Body of pancreas (tissue), 4 donors: ENCODE measurements at regions not wholly inside any gene's neighbourhood (a gene's known extent, or its start where the extent isn't known, plus 50 kb on each side); places are given as distances from the start of the nearest gene placed in this dataset.
"Not testable (repeated sequence)": the region's sequence is repeated elsewhere in the genome, so short reads cannot be mapped to it uniquely, and the experiment has no call there.

ENCODE experiments used
- ATAC-seq: fragments of 150-250 bp; one replicate; pipeline ENCODE4 v1.9.1; 2016
- DNase-seq, 4 donors: peaks; one replicate each; pipeline ENCODE4 v3.0.0-alpha.2; 2019
- H3K27ac ChIP-seq, 4 donors: fragments of 200-600 bp; sonication (generic); 1 replicate in 3 of 4; 2 replicates in 1 of 4; pipeline versions ENCODE4 v1.5.1 to v1.6.1; 2016 to 2019; ENCODE audit warnings: mild to moderate bottlenecking in 1 of 4, mixed read lengths in 1 of 4, moderate library complexity in 1 of 4
- H3K27me3 ChIP-seq, 2 donors: fragments of 200-600 bp; sonication (generic); one replicate each; pipeline ENCODE4 v1.6.0; 2016; ENCODE audit warnings: mild to moderate bottlenecking in 1 of 2
- H3K36me3 ChIP-seq, 2 donors: fragments of 200-600 bp; sonication (generic); replicated peaks in 1 of 2; 2 replicates each; pipeline ENCODE4 v1.5.1; 2016; ENCODE audit warnings: low read depth in 2 of 2; ENCODE audit not compliant: insufficient read depth in 1 of 2
- H3K4me1 ChIP-seq: fragments of 200-600 bp; sonication (generic); one replicate; pipeline ENCODE4 v1.6.0; 2016
- H3K4me3 ChIP-seq, 2 donors: fragments of 200-600 bp; sonication (generic); 1 replicate in 1 of 2; 2 replicates in 1 of 2; pipeline ENCODE4 v1.5.1; 2016 to 2019
- H3K9me3 ChIP-seq, 3 donors: fragments of 200-600 bp; sonication (generic); 1 replicate in 2 of 3; 2 replicates in 1 of 3; pipeline ENCODE4 v1.5.1; 2016
- POLR2A ChIP-seq, 3 donors: fragments of 450-650 bp; IDR thresholded peaks; one replicate each; pipeline ENCODE4 v1.6.1; 2016; ENCODE audit warnings: antibody characterized with exemption in 3 of 3, mild to moderate bottlenecking in 2 of 3
- WGBS, 2 donors: methylation state at CpG; one replicate each; pipeline ENCODE4 v1.1.5; 2017; 5-methylcytosine and 5-hydroxymethylcytosine counted together
- intact Hi-C: fragments of 100-400 bp; cut with DNase I; formaldehyde crosslinking; loops from one replicate; pipeline ENCODE4 v1.15.1; 2023
- TF ChIP-seq, protein P1 (sequence below), 7 experiments: fragments of 450-650 bp in 4 of 7; fragments of 200-600 bp in 3 of 7; sonication (generic) in 3 of 7; IDR thresholded peaks; one replicate each; pipeline ENCODE4 v1.5.1; 2016 to 2019; ENCODE audit warnings: antibody characterized with exemption in 7 of 7

GRCh38 chr5:4584982-4585381 lies 555.1 kb upstream of the ADAMTS16 start:
- Histone ChIP-seq H3K9me3 (no peaks in the 10 kb centered on the region), H3K4me1 (no peaks in the 10 kb centered on the region), H3K27ac (no peak overlapping the region), H3K36me3 (no peaks in the 10 kb centered on the region), H3K4me3 (no peak overlapping the region), H3K27me3 (no peaks in the 10 kb centered on the region)
- ATAC-seq (no peak), DNase-seq (no peak)
- TF ChIP-seq, protein P1, sequence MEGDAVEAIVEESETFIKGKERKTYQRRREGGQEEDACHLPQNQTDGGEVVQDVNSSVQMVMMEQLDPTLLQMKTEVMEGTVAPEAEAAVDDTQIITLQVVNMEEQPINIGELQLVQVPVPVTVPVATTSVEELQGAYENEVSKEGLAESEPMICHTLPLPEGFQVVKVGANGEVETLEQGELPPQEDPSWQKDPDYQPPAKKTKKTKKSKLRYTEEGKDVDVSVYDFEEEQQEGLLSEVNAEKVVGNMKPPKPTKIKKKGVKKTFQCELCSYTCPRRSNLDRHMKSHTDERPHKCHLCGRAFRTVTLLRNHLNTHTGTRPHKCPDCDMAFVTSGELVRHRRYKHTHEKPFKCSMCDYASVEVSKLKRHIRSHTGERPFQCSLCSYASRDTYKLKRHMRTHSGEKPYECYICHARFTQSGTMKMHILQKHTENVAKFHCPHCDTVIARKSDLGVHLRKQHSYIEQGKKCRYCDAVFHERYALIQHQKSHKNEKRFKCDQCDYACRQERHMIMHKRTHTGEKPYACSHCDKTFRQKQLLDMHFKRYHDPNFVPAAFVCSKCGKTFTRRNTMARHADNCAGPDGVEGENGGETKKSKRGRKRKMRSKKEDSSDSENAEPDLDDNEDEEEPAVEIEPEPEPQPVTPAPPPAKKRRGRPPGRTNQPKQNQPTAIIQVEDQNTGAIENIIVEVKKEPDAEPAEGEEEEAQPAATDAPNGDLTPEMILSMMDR (IDR thresholded peaks at IDR 0.05), result no peak
- TF ChIP-seq POLR2A (IDR thresholded peaks at IDR 0.05), result no peak
- intact Hi-C loops, result no loop called here
- 51 to 53% methylated on average over 8 of the region's 8 CpGs for WGBS, 2 donors

- Histone ChIP-seq H3K4me1 (no peaks in the 10 kb centered on the region), H3K27me3 (no peaks in the 10 kb centered on the region), H3K9me3 (no peaks in the 10 kb centered on the region), H3K36me3 (no peaks in the 10 kb centered on the region), H3K27ac (no peak overlapping the region), H3K4me3 (no peak overlapping the region)
- 59 to 65% methylated on average over 6 of the region's 6 CpGs for WGBS, 2 donors
- DNase-seq (no peak), ATAC-seq (no peak)
- intact Hi-C loops, result no loop called here
- TF ChIP-seq, protein P1 (IDR thresholded peaks at IDR 0.05), result no peak
- TF ChIP-seq POLR2A (IDR thresholded peaks at IDR 0.05), result no peak
Measured at GRCh38 chr5:4613440-4613839, 526.7 kb upstream of the ADAMTS16 start.

DNA sequence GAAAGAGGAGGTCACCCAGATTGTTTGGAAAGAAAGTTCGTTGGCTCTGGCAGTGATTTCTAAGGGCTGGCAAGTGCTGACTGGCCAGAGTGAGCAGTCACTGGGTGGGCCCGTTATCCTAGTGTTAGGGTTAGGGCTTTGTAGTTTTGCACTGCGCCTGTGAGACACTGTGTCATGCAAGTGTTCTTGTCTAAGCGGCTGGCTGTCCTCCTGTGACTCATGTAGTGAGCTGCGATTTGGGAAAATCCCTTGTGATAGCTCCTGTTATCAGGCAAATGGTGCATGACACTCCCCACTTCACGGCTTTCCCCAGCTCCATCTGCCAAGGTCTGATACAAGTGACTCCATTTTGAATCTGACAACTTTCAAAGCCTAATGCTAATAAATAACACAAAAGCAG lies 526.0 kb upstream of the ADAMTS16 start:
- DNase-seq (no peak), ATAC-seq (no peak)
- intact Hi-C loops, result no loop called here
- no peaks in the 10 kb centered on the region for H3K27me3 ChIP-seq
- H3K4me3 ChIP-seq, result no peak overlapping the region
- H3K36me3 ChIP-seq, result no peaks in the 10 kb centered on the region
- no peak overlapping the region for H3K27ac ChIP-seq
- no peaks in the 10 kb centered on the region for H3K4me1 ChIP-seq
- 44 to 47% methylated on average over 5 to 6 of the region's 6 CpGs for WGBS, 2 donors
- TF ChIP-seq, protein P1 (IDR thresholded peaks at IDR 0.05), result no peak
- no peak for TF ChIP-seq POLR2A (IDR thresholded peaks at IDR 0.05)
- H3K9me3 ChIP-seq, result no peaks in the 10 kb centered on the region

GRCh38 chr5:4615369-4615768 lies 524.8 kb upstream of the ADAMTS16 start:
- H3K9me3 ChIP-seq, H3K27ac ChIP-seq, ATAC-seq, H3K36me3 ChIP-seq, H3K27me3 ChIP-seq, H3K4me3 ChIP-seq, intact Hi-C loops, H3K4me1 ChIP-seq, DNase-seq: not testable (repeated sequence)
- 81 to 85% methylated on average over 14 to 19 of the region's 26 CpGs for WGBS, 2 donors

DNA sequence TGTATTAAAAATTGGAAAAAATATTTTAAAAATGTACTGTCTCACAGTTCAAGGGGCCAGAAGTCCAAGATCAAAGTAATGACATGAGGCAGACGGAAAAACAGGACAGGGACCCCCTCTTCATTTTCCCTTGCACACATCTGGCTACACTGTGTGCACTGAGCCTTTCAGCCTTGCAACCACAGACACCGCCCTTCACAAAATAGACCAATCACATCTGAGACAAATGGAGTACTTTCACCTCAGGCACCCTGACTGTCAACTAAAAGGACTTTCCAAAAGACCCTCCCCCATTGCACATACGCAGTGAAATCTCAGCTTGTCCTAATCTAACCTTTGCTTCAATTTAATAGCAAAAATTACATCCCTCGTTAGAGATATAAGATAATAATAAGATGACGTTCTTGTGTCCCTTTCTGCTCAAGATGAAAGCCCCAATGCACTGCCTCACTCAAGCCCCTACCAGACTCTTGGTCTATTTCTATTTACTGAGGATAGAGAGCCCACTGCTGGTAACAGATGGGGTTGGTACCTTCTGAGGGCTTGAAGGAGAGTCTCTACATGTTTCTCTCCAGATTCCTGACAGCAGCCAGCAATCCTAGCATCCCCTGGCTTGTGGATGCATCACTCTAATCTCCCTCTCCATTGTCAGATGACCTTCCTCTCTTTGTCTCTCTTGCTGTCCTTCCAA lies 514.8 kb upstream of the ADAMTS16 start:
- H3K4me3 ChIP-seq, result no peak overlapping the region
- H3K27ac ChIP-seq, result no peak overlapping the region
- H3K9me3 ChIP-seq, result no peaks in the 10 kb centered on the region
- H3K4me1 ChIP-seq, result no peaks in the 10 kb centered on the region
- H3K36me3 ChIP-seq, result no peaks in the 10 kb centered on the region
- no peak for DNase-seq
- no peaks in the 10 kb centered on the region for H3K27me3 ChIP-seq
- 55 to 74% methylated on average over 5 of the region's 5 CpGs for WGBS, 2 donors
- no peak for ATAC-seq
- TF ChIP-seq, protein P1 (IDR thresholded peaks at IDR 0.05), result no peak
- TF ChIP-seq POLR2A (IDR thresholded peaks at IDR 0.05), result no peak
- intact Hi-C loops, result no loop called here
